H1 (cell line): ENCODE measurements at regions not wholly inside any gene's neighbourhood (a gene's known extent, or its start where the extent isn't known, plus 50 kb on each side); places are given as distances from the start of the nearest gene placed in this dataset.

Experiments used
- CTCF ChIA-PET: fragments of 300-600 bp; sonication (Branson Sonifier 250); formaldehyde crosslinking; loops from one replicate; lab custom pipeline; 2021; ENCODE audit not compliant: partially characterized antibody; lab: Charles Lee
- POLR2A ChIA-PET: fragments of 300-600 bp; sonication (Branson Sonifier 250); formaldehyde crosslinking; loops from one replicate; lab custom pipeline; 2021; ENCODE audit warnings: inconsistent platforms; ENCODE audit not compliant: partially characterized antibody; lab: Charles Lee
- DNase-seq, 2 experiments: peaks; one replicate each; pipeline versions ENCODE4 v3.0.0 to v3.0.0-alpha.2; 2010 to 2022; ENCODE audit warnings: low spot score in 2 of 2, low read depth in 1 of 2, mixed read lengths in 1 of 2
- FAIRE-seq: peaks from 2 replicates; lab custom pipeline; 2011; peaks lifted over from hg19 to GRCh38; lab: Jason Lieb, UNC
- H2AFZ ChIP-seq: 2 replicates; pipeline ENCODE4 v1.8.1; 2012; ENCODE audit warnings: low read length, inconsistent platforms
- H2AK5ac ChIP-seq: 2 replicates; pipeline ENCODE4 v1.6.1; 2013; ENCODE audit warnings: low read depth, low read length
- H2BK120ac ChIP-seq: replicated peaks from 2 replicates; pipeline ENCODE3; 2013; ENCODE audit warnings: low read depth, low read length, inconsistent platforms
- H2BK12ac ChIP-seq: 2 replicates; pipeline ENCODE4 v1.6.1; 2013; ENCODE audit warnings: low read depth, low read length
- H2BK15ac ChIP-seq: 2 replicates; pipeline ENCODE4 v1.6.1; 2013; ENCODE audit warnings: low read length
- H2BK20ac ChIP-seq: 2 replicates; pipeline ENCODE4 v1.6.1; 2013; ENCODE audit warnings: low read length
- H2BK5ac ChIP-seq: 2 replicates; pipeline ENCODE4 v1.6.1; 2013; ENCODE audit warnings: low read depth, low read length
- H3K14ac ChIP-seq: 2 replicates; pipeline ENCODE4 v1.6.1; 2013; ENCODE audit warnings: inconsistent platforms; ENCODE audit not compliant: insufficient read length
- H3K18ac ChIP-seq: 2 replicates; pipeline ENCODE4 v1.6.1; 2013; ENCODE audit warnings: low read length; ENCODE audit errors: extremely low read depth
- H3K23ac ChIP-seq: 2 replicates; pipeline ENCODE4 v1.6.1; 2013; ENCODE audit warnings: inconsistent platforms; ENCODE audit not compliant: insufficient read length
- H3K23me2 ChIP-seq: 2 replicates; pipeline ENCODE4 v1.6.1; 2013; ENCODE audit warnings: low read depth, low read length
- H3K27ac ChIP-seq: 2 replicates; pipeline ENCODE4 v1.6.1; 2011; ENCODE audit warnings: low read depth, low read length, inconsistent platforms
- H3K27me3 ChIP-seq, 4 experiments: replicated peaks in 1 of 4; 1 replicate in 1 of 4; 2 replicates in 3 of 4; pipeline versions ENCODE4 v1.6.1 to v1.8.1; 2011 to 2013; ENCODE audit warnings: low read length in 3 of 4, mild to moderate bottlenecking in 3 of 4, inconsistent platforms in 2 of 4, mixed read lengths in 2 of 4, moderate library complexity in 1 of 4; ENCODE audit not compliant: control insufficient read depth in 3 of 4, insufficient read depth in 3 of 4; ENCODE audit errors: extremely low read depth in 1 of 4
- H3K36me3 ChIP-seq, 4 experiments: 2 replicates each; pipeline versions ENCODE4 v1.6.1 to v1.8.1; 2011 to 2013; ENCODE audit warnings: mild to moderate bottlenecking in 4 of 4, low read length in 3 of 4, moderate library complexity in 2 of 4, control low read depth in 1 of 4, inconsistent platforms in 1 of 4; ENCODE audit not compliant: insufficient read depth in 4 of 4, control insufficient read depth in 2 of 4
- H3K4ac ChIP-seq: replicated peaks from 2 replicates; pipeline ENCODE3; 2013; ENCODE audit warnings: low read length, low read depth, mixed read lengths, inconsistent platforms; ENCODE audit not compliant: insufficient read length
- H3K4me1 ChIP-seq, 4 experiments: replicated peaks in 1 of 4; 1 replicate in 1 of 4; 2 replicates in 3 of 4; pipeline versions ENCODE4 v1.6.1 to v1.8.1; 2011 to 2013; ENCODE audit warnings: low read length in 3 of 4, inconsistent platforms in 2 of 4, mixed read lengths in 1 of 4; ENCODE audit not compliant: insufficient read depth in 4 of 4, control insufficient read depth in 3 of 4
- H3K4me2 ChIP-seq, 2 experiments: 2 replicates each; pipeline versions ENCODE4 v1.6.1 to v1.8.1; 2011 to 2013; ENCODE audit warnings: low read depth in 2 of 2, low read length in 2 of 2, control low read depth in 1 of 2, inconsistent platforms in 1 of 2, mild to moderate bottlenecking in 1 of 2; ENCODE audit not compliant: insufficient read depth in 1 of 2
- H3K4me3 ChIP-seq, 4 experiments: fragments of 200-600, 300-600 bp in 1 of 4; sonication (generic), shearing (Covaris generic), sonication (Bioruptor Twin) in 1 of 4; 2 replicates each; pipeline versions ENCODE4 v1.5.1 to v1.8.1; 2011 to 2016; ENCODE audit warnings: low read length in 4 of 4, low read depth in 3 of 4, control low read depth in 2 of 4, inconsistent platforms in 2 of 4, mild to moderate bottlenecking in 2 of 4, mixed read lengths in 1 of 4, moderate library complexity in 1 of 4; ENCODE audit not compliant: insufficient read depth in 2 of 4; ENCODE audit errors: extremely low read depth in 1 of 4
- H3K56ac ChIP-seq: replicated peaks from 2 replicates; pipeline ENCODE3; 2013; ENCODE audit warnings: low read depth, mild to moderate bottlenecking, mixed read lengths, low read length, inconsistent platforms; ENCODE audit not compliant: insufficient read length
- H3K79me1 ChIP-seq: 2 replicates; pipeline ENCODE4 v1.6.1; 2013; ENCODE audit warnings: low read depth, low read length, control low read depth
- H3K79me2 ChIP-seq, 2 experiments: 2 replicates each; pipeline versions ENCODE4 v1.6.1 to v1.8.1; 2012 to 2013; ENCODE audit warnings: low read length in 2 of 2, mild to moderate bottlenecking in 2 of 2, inconsistent platforms in 1 of 2; ENCODE audit not compliant: insufficient read depth in 2 of 2, control insufficient read depth in 1 of 2
- H3K9ac ChIP-seq, 4 experiments: replicated peaks in 1 of 4; 1 replicate in 1 of 4; 2 replicates in 3 of 4; pipeline versions ENCODE4 v1.6.1 to v1.8.1; 2011 to 2013; ENCODE audit warnings: low read depth in 3 of 4, low read length in 3 of 4, control low read depth in 2 of 4, mild to moderate bottlenecking in 2 of 4, moderate library complexity in 2 of 4, inconsistent platforms in 1 of 4; ENCODE audit errors: extremely low read depth in 1 of 4
- H3K9me3 ChIP-seq, 2 experiments: 2 replicates each; pipeline versions ENCODE4 v1.6.1 to v1.8.1; 2012 to 2013; ENCODE audit warnings: mild to moderate bottlenecking in 2 of 2, moderate library complexity in 2 of 2, control low read depth in 1 of 2, inconsistent platforms in 1 of 2, low read depth in 1 of 2, low read length in 1 of 2, mixed read lengths in 1 of 2; ENCODE audit not compliant: insufficient read depth in 2 of 2
- H4K20me1 ChIP-seq, 2 experiments: replicated peaks in 1 of 2; 2 replicates each; pipeline versions ENCODE3 to v1.8.1; 2011 to 2013; ENCODE audit warnings: inconsistent platforms in 2 of 2, low read length in 2 of 2, mild to moderate bottlenecking in 1 of 2; ENCODE audit not compliant: insufficient read depth in 2 of 2, control insufficient read depth in 1 of 2
- H4K5ac ChIP-seq: 2 replicates; pipeline ENCODE4 v1.6.1; 2013; ENCODE audit warnings: low read length, low read depth, mixed read lengths, inconsistent platforms; ENCODE audit not compliant: insufficient read length
- H4K8ac ChIP-seq: 2 replicates; pipeline ENCODE4 v1.8.0; 2013; ENCODE audit warnings: mild to moderate bottlenecking, moderate library complexity, low read length, inconsistent platforms; ENCODE audit not compliant: insufficient read depth; ENCODE audit errors: extremely low read depth
- H4K91ac ChIP-seq: replicated peaks from 2 replicates; pipeline ENCODE3; 2013; ENCODE audit warnings: low read length, mixed read lengths, inconsistent platforms; ENCODE audit not compliant: insufficient read length
- BACH1 ChIP-seq: IDR thresholded peaks from 2 replicates; pipeline ENCODE4 v1.6.1; 2012; ENCODE audit warnings: low read length, improper control_type of control experiment
- EZH2 ChIP-seq: fragments of 200-600 bp; sonication (generic); IDR thresholded peaks from 2 replicates; pipeline ENCODE4 v1.7.1; 2012; ENCODE audit warnings: low read depth, mild to moderate bottlenecking, moderate library complexity, low read length, inconsistent platforms; ENCODE audit not compliant: severe bottlenecking
- FOSL1 ChIP-seq: IDR thresholded peaks from 2 replicates; pipeline ENCODE4 v1.6.1; 2011; ENCODE audit warnings: mild to moderate bottlenecking, low read depth, low read length, moderate library complexity; ENCODE audit not compliant: insufficient read depth
- JUND ChIP-seq: IDR thresholded peaks from 2 replicates; pipeline ENCODE4 v1.6.1; 2011; ENCODE audit warnings: mild to moderate bottlenecking, improper control_type of control experiment, low read length
- MAFK ChIP-seq: IDR thresholded peaks from 2 replicates; pipeline ENCODE4 v1.6.1; 2012; ENCODE audit warnings: low read depth, mild to moderate bottlenecking, improper control_type of control experiment, low read length
- SP2 ChIP-seq: IDR thresholded peaks from 2 replicates; pipeline ENCODE4 v1.6.1; 2012; ENCODE audit warnings: mild to moderate bottlenecking, low read length, inconsistent platforms
- WGBS, 2 experiments: shearing (Covaris generic) in 1 of 2; methylation state at CpG; one replicate each; pipeline versions ENCODE4 v1.1.6 to v1.1.7; 2013 to 2015; ENCODE audit warnings: low lambda C conversion rate in 2 of 2, mixed read lengths in 2 of 2, inconsistent platforms in 1 of 2, low coverage in 1 of 2, missing lambda C conversion rate in 1 of 2; ENCODE audit not compliant: insufficient replicate concordance in 2 of 2, insufficient coverage in 1 of 2, insufficient read length in 1 of 2; ENCODE audit errors: extremely low coverage in 1 of 2, missing lambda C conversion rate in 1 of 2; 5-methylcytosine and 5-hydroxymethylcytosine counted together
- TF ChIP-seq, protein P1 (sequence below): IDR thresholded peaks from 2 replicates; pipeline ENCODE4 v1.6.1; 2011; ENCODE audit warnings: low read depth, mild to moderate bottlenecking, low read length; ENCODE audit not compliant: insufficient read depth

GRCh38 chr10:2972216-2972615 is 95.1 kb upstream of the PFKP start:
- TF ChIP-seq JUND, result no peak
- TF ChIP-seq BACH1, result no peak
- TF ChIP-seq, protein P1, sequence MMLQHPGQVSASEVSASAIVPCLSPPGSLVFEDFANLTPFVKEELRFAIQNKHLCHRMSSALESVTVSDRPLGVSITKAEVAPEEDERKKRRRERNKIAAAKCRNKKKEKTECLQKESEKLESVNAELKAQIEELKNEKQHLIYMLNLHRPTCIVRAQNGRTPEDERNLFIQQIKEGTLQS, result no peak
- no peak for TF ChIP-seq MAFK
- no peak for TF ChIP-seq FOSL1
- no peak for TF ChIP-seq SP2
- no peak for TF ChIP-seq EZH2
- WGBS, 2 experiments, result 91% methylated on average over 7 of the region's 7 CpGs; no CpG with 5 or more reads in 1 of the 2 experiments
- Histone ChIP-seq H3K27ac (no peak overlapping the region), H3K4me3 (no peak overlapping the region), H3K23ac (no peak overlapping the region), H2BK20ac (no peak overlapping the region), H3K36me3 (no peaks in the 10 kb centered on the region), H2BK15ac (no peak overlapping the region), H3K56ac (no peak overlapping the region), H3K79me1 (no peaks in the 10 kb centered on the region), H4K5ac (no peak overlapping the region), H3K4me2 (no peak overlapping the region), H4K91ac (no peak overlapping the region), H3K9me3 (no peaks in the 10 kb centered on the region), H2BK12ac (no peak overlapping the region), H2BK120ac (no peak overlapping the region), H3K14ac (no peak overlapping the region), H4K8ac (no peak overlapping the region), H3K79me2 (no peaks in the 10 kb centered on the region), H2BK5ac (no peak overlapping the region), H2AFZ (no peak overlapping the region), H3K4ac (no peak overlapping the region), H4K20me1 (no peaks in the 10 kb centered on the region), H3K18ac (no peak overlapping the region), H3K27me3 (no peaks in the 10 kb centered on the region), H2AK5ac (no peak overlapping the region), H3K4me1 (no peaks in the 10 kb centered on the region; a peak in 1 of 7 replicates), H3K23me2 (no peaks in the 10 kb centered on the region), H3K9ac (no peak overlapping the region)
- CTCF ChIA-PET, result interaction anchor here (0.7 to 1.6 kb wide), 5 partner anchors 35 to 164 kb away, joined by 3 to 9 read pairs (median 4); no protein-coding TSS in a partner anchor
- FAIRE-seq (no peak), DNase-seq (no peak)
- POLR2A ChIA-PET, result no interaction called here
